Glomerular visceral epithelial cell (primary cell): ENCODE measurements at regions not wholly inside any gene's neighbourhood (a gene's known extent, or its start where the extent isn't known, plus 50 kb on each side); places are given as distances from the start of the nearest gene placed in this dataset.

Source experiments
- DNase-seq: peaks from one replicate; pipeline ENCODE4 v3.0.0-alpha.2; 2016; ENCODE audit errors: extremely low spot score

DNA sequence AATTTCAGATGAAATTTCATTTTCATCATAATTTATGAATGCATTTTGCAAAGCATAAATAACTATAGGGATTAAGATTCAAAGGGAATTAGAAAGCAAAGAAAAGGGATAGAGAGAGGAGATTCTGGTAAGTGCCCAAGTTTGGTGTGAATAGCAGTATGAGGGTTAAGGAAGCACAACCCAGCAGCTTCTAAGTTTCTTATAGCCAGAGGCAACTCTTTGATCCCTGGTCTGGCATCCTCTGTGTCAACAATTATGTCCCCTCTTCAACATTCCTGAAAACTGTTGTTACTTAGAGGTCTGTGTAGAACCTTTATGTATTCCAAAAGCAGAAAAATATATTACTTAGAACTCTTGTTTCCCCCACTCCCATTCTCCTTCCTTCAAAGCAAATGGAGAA is 171.6 kb upstream of the SATB2 start:
- DNase-seq = no peak

DNA sequence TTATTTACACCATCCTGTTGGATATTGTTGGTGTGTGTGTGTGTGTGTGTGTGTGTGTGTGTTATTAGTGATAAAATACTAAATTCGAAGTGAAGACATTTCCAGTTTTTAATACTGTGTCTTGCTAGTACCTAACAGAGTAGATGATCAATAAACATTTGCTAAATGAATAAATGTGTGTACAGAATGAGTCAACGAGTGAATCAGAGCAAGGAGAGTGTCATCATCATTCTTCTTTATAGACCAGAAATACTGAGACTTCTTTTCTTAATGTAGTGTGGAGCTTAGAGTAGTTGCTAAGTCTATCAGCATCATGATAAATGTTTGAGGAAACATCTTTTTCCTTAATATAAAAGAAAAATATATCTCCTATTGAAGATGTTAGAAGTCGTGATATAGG is 169.7 kb upstream of the SATB2 start:
- no peak for DNase-seq

DNA sequence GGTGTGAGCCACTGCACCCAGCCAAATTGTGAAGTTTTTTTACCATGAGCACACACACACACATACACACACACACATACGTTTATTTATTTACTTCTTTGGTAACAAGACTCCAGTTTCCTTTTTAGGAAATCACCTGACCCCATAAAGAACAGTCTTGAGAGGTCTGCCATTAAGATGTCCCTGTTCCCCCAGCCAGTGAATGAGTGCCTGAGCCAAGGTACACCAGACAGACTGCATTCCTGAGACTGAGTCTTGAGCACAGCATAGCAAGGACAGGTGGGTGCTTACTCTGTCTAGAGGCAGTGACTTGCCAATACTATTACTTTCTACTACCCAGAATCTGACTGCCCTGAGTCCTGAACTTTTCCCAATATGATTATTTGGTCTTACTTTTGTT is 167.2 kb upstream of the SATB2 start:
- no peak for DNase-seq

DNA sequence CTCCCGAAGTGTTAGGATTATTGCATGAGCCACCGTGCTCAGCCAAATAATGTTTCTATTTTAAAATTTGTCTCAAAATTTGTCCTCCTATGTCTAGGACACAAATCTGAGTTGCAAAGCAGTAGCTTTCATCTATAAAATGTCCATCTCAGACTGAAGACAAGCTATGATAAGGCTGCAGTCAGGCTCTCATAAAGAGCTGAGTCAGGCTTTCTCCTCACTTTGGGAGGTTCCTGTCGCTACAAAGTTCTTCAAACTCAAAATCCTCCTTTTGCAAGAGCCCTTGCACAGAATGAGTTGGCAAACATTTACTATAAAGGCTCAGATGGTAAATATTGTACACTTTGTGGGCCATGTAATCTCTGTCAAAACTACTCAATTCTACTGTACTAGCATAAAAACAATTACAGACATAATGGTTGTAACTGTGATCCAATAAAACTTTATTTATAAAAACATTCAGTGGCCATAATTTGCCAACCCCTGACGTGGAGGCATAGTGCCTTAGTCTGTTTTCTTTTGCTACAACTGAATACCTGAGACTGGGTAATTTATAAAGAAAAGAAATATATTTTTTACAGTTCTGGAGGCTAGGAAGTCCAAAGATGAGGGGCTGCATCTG is 154.9 kb upstream of the SATB2 start:
- DNase-seq = no peak

DNA sequence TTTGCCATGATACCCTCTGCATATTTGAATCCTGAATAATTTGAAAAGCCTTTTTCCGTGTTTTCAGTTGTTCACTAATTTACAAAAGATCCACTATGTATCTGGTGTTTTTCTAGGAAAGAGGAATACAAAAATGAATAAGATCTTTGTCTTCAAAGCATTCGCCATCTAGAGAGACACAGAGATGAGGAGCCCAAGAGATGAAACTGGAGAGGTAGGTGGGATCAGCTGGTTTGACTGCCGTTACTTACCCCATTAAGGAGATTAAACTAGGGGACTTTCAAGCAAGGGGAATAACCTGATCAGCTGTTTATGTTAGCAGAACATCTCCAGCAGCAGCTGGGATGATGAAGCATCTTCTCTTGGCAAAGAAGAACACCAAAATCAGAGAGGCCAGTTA is 150.2 kb upstream of the SATB2 start:
- DNase-seq = no peak

DNA sequence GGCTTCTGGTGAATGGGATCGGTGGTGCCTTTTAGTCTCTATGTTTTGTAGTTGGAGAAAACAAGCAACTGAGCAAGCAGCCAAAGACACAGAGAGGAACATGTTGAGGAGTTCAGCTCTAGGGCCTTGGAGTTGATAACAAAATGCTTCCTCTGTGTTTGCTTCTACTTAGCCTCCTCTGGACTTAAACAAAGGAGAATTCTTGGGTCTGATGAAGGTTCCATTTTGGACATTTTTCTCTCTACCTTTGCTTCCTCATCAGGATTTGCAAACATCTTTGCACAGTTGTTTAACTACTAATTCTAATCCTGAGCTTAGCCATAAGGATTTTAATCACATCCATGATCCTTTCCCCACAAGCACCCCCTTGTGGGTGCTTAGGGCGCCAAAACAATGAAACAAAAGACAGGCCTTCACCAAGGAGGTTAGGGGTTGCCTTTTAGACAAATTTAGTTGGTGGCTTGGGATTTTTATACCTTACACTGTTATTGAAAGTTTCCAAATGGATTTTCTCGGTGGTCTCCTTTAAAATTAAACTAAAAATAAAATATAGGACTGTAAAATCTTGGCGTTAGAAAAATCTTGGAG is 148.5 kb upstream of the SATB2 start:
- DNase-seq = no peak

DNA sequence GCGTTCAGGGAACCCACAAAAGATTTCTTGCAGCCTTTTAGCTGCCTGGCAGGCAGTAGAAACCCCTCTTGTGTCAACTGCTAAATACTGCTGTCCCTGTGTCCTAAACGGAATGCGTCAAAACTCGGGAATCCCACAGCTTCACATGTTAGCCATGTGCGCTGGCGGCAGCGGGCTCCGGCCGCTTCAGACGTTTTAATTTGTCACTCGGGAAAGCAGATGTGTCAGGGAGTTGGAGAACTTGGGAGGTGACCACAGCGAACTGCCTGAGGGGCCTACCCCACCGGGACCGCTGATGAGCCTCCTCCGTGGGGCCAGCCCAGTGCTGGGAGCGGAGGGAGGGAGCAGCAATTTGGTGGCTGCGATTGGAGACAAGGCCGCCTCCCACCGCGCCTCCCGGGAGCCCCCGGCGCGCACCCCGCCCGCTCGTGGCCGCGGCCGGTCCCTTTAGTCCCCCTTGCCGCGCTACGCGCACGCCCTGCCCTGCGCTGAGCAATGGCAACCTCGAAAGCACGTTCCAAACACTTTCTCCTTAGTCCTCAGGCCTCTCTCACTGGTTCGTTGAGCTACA is 146.1 kb upstream of the SATB2 start:
- DNase-seq = no peak

DNA sequence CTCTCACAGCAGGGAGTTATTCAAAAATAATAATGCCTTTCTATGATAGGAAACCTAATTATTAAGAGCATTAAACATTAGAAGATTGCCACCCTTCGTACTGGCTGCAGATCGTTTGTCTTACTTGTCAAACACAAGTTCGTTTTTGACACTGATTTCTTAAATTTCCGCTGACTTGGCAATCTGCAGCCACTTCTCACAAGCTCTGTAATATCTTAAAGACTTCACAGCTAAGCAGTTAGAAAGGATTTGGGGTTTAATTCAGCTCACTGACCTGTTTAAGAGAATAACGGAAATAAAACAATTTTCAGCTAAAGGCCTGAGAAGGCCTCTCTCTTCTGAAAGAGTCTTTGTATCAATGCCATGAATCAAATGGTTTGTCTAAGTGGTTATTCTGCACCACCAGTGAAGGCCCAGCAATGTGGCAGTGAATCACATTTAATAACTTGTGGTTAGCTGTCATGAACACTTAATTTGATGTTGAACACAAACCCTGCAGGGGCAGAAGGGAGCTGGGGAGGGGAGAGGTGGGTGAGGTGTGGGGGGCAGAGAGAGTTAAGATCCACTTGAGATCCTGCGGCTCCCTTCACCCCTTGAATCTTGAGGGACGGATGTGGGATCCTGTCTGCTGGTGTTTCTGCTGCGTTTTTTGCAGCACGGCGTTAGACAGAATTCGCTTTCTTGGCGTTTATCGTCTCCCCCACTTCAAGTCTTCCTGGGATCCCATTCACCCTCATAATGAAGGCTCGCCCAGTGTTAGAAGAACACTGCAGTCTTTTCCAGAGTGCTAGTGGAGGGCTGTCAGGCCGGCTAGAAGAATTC is 145.4 kb upstream of the SATB2 start:
- DNase-seq = no peak

DNA sequence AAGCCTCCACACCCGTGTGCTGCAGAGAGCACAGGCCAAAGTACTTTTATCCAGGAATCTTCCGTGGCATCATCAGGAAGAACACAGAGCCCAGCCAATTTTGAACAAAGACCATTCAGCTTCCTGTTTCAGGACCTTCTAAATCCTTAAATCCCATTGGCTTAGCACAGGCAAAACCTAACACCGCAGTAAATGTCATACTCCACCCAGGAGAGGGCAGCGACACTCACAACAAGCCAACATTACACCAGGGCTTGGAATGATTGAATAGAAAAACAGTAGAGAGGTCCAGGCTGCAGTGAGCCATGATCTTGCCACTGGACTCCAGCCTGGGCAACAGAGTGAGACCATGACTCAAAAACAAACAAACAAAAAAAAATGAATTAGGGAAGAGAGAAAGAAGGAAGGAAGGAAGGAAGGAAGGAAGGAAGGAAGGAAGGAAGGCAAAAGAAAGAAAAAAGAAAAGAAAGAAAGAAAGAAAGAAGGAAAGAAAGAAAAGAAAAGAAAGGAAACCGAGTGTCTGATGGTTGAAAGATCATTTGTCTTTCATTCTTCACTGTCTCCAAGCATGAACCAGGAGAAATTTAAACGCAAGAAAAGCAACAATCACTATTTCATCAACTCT is 144.6 kb upstream of the SATB2 start:
- DNase-seq = no peak

DNA sequence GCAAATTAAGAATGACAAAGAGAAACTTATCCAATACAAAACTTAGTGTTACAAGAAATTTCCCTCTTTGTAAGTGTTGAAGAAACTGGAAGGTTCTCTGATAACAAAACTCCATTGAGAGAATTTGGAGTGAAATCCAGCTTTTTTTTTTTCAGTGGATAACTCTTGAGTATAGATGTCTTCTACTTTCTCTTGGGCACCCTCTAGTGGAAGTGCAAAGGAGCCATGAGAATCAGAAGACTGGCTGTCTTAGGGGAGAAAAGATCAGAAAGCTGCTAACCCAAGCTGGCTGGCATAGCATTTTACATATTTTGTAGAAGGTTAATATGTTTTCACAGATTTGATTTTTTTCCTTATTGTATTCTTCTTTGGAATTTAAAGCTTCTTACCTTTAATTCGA is 138.8 kb upstream of the SATB2 start:
- DNase-seq = peak; percentile 34

DNA sequence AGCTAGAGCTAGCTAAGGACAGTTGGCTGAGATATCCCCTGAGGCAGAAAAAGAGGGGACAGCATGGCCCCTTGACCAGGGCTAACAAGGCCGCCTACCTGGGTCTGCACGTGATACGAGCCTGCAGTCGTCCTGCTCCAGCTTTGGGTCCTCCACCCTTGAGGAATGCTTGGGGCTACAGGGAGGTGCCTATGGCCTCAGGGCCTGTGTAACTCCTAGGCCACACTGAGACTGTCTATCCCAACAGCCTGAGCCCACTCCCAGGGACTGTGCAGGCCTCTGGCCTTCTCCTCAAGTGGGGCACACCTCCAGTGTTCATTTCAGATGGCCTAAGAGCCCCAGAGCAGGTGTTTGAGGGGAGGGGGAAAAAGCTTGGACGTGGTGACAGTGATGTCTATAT is 136.7 kb upstream of the SATB2 start:
- DNase-seq = no peak

DNA sequence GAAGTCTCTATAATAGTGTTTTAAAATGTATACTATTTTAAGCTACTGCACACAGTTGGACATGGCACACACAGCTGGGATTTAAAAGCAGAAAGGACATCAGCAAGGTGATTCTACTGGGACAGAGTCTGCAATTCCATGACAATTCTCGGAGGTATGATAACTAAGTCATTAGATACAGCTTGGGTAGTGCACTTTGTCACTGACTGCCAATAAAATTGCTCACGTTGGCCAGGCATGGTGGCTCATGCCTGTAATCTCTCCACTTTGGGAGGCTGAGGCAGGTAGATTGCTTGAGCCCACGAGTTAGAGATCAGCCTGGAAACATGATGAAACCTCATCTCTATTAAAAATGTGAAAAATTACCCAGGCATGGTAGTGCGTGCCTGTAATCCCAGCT is 134.1 kb upstream of the SATB2 start:
- DNase-seq = no peak

DNA sequence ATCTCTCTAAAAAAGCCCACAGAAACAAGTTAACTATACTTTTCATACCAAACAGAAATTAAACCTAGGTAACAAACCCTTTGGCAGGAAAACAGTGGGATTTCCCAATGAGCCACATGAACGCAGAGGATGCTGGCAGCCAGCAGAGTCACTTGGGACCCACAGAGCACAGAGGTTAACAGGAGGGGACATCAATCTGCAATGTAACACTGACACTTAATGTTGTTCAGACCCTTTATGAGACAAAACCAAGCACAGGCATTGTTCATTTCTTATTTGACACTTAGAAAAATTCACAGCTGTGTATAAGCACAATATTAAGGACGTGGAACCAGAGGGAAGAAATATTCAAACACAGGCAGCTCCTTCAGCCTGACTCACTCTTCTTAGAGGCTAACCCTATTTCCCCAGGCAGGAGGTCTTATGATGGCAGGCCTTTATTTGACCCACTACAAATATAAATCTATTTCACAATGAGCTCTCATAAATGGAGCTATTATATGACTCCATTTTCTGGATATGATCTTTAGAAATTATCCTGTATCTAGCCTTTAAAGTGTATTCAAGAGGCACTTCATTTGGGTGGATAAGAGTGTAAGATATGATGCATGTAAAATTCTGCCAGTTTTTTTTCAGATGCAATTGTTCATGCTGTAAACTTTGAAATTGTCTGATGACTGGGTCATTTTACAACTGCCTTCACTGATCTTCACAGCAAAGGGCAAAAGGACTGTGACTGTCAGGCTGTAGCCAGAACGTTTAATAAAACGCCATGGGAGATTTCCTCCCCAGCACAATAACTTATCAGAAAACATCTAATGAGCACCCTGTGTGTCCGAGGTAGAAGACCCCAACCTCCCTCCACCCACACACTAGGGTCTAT is 132.8 kb upstream of the SATB2 start:
- no peak for DNase-seq

DNA sequence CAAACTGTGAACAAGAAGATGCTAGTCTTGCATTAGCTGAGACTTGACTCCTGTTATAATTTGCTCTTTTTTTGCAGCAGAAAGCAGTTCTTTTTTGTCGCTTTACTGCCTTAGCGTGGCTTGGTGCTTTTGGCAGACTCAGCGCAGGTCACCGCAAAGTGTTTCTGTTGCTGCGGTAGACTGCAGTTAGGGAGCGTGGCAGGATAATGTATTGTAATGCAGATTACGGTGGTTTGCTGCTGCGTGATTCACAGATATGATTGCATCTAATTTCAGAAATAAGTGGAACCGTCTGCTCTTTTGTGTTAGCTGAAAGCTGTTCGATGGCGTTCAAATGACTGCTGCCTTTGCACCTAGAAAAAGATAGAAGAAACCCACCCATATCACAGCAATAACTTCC is 131.6 kb upstream of the SATB2 start:
- no peak for DNase-seq

DNA sequence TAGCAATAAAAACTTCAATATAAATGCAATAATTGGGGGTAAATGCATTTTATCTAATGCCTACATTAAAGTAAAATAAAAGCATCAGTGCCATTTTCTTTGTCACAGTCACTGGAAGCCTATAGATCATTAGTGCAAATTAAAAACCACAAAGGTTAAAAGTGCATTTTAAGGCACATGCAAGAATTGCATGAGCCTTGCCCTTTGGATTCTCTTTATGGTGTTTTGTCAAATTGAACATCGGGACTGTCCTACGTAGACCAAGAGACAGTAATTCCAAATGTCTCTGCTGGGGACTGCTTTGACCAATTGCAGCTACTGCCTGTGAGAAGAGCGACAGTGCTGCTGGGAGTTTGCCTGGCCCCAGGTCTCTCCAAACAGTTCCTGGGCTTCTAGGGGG is 130.3 kb upstream of the SATB2 start:
- DNase-seq = no peak

DNA sequence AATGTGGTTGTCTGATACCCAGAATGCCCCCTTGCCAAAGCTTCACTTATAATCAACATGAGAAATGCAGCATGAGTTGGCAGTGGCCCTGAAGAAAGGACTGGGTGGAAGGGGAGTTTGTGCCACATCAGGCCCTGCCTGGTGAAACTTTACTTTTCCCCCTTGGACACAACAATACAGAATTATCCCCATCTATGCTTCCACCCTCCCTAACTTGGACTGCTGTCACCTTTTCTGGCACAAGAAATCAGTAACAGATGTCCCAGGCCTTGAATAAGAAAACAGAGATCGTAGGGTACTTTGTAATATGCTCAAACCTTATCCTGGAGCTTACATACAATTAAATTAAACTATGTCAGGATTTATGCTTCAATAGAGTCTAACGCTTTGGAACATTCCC is 128.9 kb upstream of the SATB2 start:
- no peak for DNase-seq

DNA sequence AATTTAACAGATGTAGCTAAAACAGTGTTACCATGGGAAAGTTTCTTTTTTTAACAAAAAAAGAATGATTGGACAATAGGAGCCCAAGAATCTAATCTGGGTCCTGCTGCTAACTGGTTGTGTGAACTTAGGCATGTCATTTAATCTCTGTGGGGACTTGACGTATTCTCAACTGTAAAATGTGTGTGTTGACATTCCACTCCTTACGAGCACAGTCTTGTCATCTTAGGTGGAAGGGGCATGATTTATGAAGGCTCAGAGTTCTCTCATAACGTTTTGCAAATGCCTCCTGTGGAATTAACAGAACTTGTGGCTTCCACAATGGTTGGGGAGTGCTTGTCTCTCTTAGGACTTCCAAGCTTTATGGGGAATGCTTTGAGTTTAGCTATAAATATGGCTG is 125.9 kb upstream of the SATB2 start:
- no peak for DNase-seq

DNA sequence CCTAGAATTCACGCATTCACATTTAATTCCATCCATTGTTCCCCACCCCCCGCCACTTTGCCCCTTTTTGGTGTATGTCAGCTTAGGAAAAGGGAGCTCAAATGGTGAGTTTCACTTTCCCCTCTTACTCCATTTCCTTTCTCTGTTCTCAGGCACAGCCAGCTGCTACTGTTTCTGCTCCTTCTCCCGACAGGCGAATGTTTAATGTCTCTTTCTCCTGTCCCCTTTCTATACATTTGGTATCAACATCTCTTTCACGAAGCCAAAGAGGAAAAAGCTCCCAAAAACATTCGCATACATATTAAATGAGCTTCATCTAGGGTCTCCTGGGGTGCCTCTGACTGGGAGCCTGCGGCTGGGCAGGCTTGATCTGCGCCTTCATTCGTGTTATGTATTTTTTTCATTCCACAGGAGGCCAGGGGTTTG is 124.2 kb upstream of the SATB2 start:
- DNase-seq = no peak

DNA sequence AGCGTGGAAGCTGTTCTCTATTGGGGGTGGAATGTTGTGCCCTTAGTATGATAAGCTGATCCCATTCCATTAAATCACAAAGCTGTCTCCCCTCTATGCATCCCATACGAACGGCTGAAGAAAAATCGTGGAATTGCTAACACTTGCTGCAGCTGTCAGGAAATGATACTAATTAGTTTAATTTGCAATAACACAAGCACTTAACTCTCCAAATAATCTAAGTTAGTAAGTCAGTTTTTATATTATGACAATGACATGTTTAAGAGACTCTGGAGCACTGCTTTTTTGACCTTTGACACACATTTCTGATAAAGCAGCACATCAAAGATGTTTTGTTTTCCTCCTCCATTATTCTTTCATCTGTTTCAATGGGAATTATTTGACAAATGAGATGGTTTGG is 123.7 kb upstream of the SATB2 start:
- no peak for DNase-seq

DNA sequence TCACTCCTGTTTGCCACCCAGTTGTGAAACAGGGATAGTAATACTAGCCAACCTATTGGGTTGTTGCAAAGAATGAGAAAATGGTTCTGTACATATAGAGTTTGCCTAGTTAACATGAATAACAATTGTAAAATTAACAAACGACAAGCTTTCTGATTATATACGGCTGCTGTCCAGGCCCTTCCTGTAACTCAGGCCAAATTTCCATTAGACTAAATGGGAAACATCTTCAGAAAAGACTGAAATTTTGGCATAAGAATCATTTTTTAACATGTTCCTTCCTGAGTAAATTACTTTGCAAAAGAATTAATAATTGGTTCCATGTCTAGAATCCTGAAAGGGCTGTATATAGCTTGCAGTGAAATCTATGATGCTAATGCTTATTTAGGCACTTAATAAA is 117.7 kb upstream of the SATB2 start:
- DNase-seq = no peak

DNA sequence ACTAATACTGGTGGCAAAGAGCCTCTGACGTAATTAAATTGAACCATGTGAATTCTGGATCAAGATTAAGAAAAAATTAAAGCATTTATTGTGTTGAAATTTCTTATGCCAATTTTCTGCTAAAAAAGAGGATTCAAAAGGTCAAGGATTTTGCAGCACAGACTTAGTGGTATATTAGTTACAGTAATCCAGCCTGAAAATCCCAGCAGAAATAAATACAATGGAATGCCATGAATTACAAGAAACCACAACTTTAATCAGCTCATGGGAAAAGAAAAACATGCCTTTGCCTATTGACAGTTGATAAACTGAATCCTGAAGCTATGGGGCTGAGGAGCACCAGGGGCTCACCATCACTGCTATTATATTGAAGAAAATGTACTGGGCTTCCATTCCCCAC is 114.8 kb upstream of the SATB2 start:
- DNase-seq = no peak

DNA sequence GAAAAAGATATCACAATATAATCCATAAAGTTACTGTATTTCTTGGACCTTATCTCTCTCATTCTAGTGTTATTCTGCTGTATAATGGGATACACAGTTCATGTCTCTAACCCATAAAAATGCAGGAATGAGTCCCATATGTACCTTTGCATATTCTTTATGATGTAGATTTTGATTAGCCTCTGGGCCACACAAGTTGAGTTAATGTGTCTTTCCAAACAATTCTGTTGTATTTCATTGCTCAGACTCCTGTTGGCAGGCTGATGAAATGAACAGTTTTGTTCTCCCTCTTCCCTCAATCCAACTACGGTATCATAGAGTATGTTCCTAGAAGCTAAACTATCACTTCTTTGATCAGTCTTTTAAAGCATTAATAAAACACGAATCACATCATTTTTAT is 113.2 kb upstream of the SATB2 start:
- DNase-seq = no peak
